GM23248 (cell line): ENCODE measurements at regions not wholly inside any gene's neighbourhood (a gene's known extent, or its start where the extent isn't known, plus 50 kb on each side); places are given as distances from the start of the nearest gene placed in this dataset.
A peak's percentile ranks its signal among the peaks of the same experiment; 100 is the strongest.

ENCODE experiments used
- DNase-seq: peaks from one replicate; pipeline ENCODE4 v3.0.0-alpha.2; 2015
- H2AFZ ChIP-seq: fragments of 200-600 bp; sonication (generic); 2 replicates; pipeline ENCODE4 v1.6.1; 2016; ENCODE audit warnings: antibody characterized with exemption
- H3F3A ChIP-seq: fragments of 200-600 bp; sonication (generic); 2 replicates; pipeline ENCODE4 v1.6.1; 2016; ENCODE audit warnings: mild to moderate bottlenecking, antibody characterized with exemption, mixed run types; ENCODE audit not compliant: insufficient read depth
- H3K27ac ChIP-seq: fragments of 200-600 bp; sonication (generic); 2 replicates; pipeline ENCODE4 v1.5.1; 2016; ENCODE audit warnings: mild to moderate bottlenecking
- H3K27me3 ChIP-seq: fragments of 200-600 bp; sonication (generic); replicated peaks from 2 replicates; pipeline ENCODE4 v1.6.1; 2016; ENCODE audit warnings: mild to moderate bottlenecking; ENCODE audit not compliant: insufficient read depth
- H3K36me3 ChIP-seq: fragments of 200-600 bp; sonication (generic); 2 replicates; pipeline ENCODE4 v1.6.1; 2016; ENCODE audit warnings: low read depth, mild to moderate bottlenecking
- H3K4me1 ChIP-seq: fragments of 200-600 bp; sonication (generic); 2 replicates; pipeline ENCODE4 v1.6.1; 2016; ENCODE audit warnings: mild to moderate bottlenecking; ENCODE audit not compliant: insufficient read depth
- H3K4me2 ChIP-seq: fragments of 200-600 bp; sonication (generic); one replicate; pipeline ENCODE4 v1.6.1; 2016; ENCODE audit warnings: mild to moderate bottlenecking; ENCODE audit not compliant: unreplicated experiment
- H3K4me3 ChIP-seq: fragments of 200-600 bp; sonication (generic); 2 replicates; pipeline ENCODE4 v1.5.1; 2016; ENCODE audit warnings: mild to moderate bottlenecking
- H3K79me2 ChIP-seq: fragments of 200-600 bp; sonication (generic); 2 replicates; pipeline ENCODE4 v1.6.1; 2016; ENCODE audit warnings: mild to moderate bottlenecking; ENCODE audit not compliant: insufficient read depth
- H3K9ac ChIP-seq: fragments of 200-600 bp; sonication (generic); 2 replicates; pipeline ENCODE4 v1.6.1; 2016; ENCODE audit warnings: mild to moderate bottlenecking
- H3K9me2 ChIP-seq: fragments of 200-600 bp; sonication (generic); 2 replicates; pipeline ENCODE4 v1.6.1; 2016; ENCODE audit warnings: mixed run types, mild to moderate bottlenecking, moderate library complexity; ENCODE audit not compliant: insufficient read depth
- H3K9me3 ChIP-seq: fragments of 200-600 bp; sonication (generic); one replicate; pipeline ENCODE4 v1.6.1; 2017; ENCODE audit warnings: low read depth
- H4K20me1 ChIP-seq: fragments of 200-600 bp; sonication (generic); 2 replicates; pipeline ENCODE4 v1.6.0; 2016; ENCODE audit not compliant: insufficient read depth
- EZH2 ChIP-seq: fragments of 200-600 bp; sonication (generic); IDR thresholded peaks from 2 replicates; pipeline ENCODE4 v1.6.1; 2018; ENCODE audit warnings: antibody characterized with exemption, mild to moderate bottlenecking; ENCODE audit not compliant: insufficient read depth, poor library complexity, severe bottlenecking
- EZH2phosphoT487 ChIP-seq: fragments of 200-600 bp; sonication (generic); IDR thresholded peaks from 2 replicates; pipeline ENCODE4 v1.6.1; 2018; ENCODE audit warnings: antibody characterized with exemption, moderate library complexity, mild to moderate bottlenecking, low read depth; ENCODE audit not compliant: insufficient read depth
- WGBS, 2 experiments: methylation state at CpG; one replicate each; pipeline ENCODE4 v1.1.6; 2015 to 2017; ENCODE audit warnings: low lambda C conversion rate in 2 of 2, low coverage in 1 of 2; ENCODE audit errors: missing lambda C conversion rate in 2 of 2; 5-methylcytosine and 5-hydroxymethylcytosine counted together
- in situ Hi-C: fragments of 300-500 bp; cut with MboI; formaldehyde crosslinking; loops from 2 replicates; pipeline ENCODE4 v1.15.0; 2020

DNA sequence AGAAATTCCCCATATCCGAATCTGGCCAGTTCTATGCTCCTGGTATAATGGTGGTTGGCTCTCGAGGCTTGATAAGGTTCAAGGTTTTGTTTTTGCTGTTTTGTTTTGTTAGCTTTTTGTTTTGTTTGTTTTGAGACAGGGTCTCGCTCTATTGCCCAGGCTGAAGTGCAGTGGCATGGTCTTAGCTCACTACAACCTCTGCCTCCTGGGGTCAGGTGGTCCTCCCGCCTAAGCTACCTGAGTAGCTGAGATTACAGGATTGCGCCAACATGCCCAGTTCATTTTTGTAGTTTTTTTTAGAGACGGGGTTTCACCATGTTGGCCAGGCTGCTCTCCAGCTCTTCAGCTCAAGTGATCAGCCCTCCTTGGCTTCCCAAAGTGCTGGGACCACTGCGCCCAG, 109.1 kb upstream of the ERRFI1 start:
- H2AFZ ChIP-seq, result no peak overlapping the region
- H4K20me1 ChIP-seq, result no peaks in the 10 kb centered on the region
- peaks cover 55% of the 10 kb centered on the region for H3F3A ChIP-seq
- H3K36me3 ChIP-seq, result no peaks in the 10 kb centered on the region
- no peaks in the 10 kb centered on the region for H3K9me2 ChIP-seq
- no peak overlapping the region for H3K9ac ChIP-seq
- no peak overlapping the region for H3K27ac ChIP-seq
- WGBS, 2 experiments, result 87 to 91% methylated on average over 7 of the region's 7 CpGs
- peaks cover 47% of the 10 kb centered on the region for H3K4me1 ChIP-seq
- H3K79me2 ChIP-seq, result no peaks in the 10 kb centered on the region
- H3K9me3 ChIP-seq, result no peaks in the 10 kb centered on the region
- H3K27me3 ChIP-seq, result no peaks in the 10 kb centered on the region
- H3K4me2 ChIP-seq, result peak overlapping the region; percentile 73
- in situ Hi-C loops, result no loop called here
- TF ChIP-seq EZH2phosphoT487 (no peak), EZH2 (no peak)
- H3K4me3 ChIP-seq, result no peak overlapping the region
- DNase-seq, result no peak

DNA sequence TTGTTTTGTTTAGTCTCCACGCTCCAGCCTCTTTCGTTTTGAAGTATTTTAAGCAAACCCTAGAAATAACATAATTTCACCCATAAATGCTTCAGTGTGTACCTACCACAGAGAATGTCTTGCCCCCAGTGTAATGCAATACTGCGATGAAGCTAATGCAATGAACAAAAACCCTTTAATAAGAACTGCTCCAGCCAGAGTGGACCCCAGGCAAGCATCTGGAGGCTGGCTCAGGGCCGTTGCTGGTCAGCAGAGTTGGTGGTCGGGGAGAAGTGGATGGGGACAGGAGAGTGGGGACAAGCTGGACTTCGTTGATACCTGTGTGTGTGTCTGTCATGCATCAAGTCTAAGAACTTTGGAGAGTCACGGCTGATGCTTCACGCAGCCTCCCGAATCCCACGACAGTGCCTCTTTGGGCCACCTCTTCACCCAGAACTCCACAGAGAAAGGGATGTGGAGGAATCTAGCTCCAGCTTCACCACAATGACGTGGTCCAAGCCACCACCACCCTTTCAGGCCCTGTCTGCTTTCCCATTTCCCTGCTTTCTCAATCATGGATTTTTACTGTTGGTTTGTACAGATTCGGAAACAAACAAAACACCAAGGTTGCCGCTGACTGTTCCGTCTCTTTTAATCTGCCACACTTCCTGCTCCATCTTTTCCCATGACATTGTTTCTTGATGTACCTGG, 108.6 kb upstream of the ERRFI1 start:
- H3K9me3 ChIP-seq, result no peaks in the 10 kb centered on the region
- no peaks in the 10 kb centered on the region for H3K9me2 ChIP-seq
- peak overlapping the region; percentile 83 for H3K27ac ChIP-seq
- TF ChIP-seq EZH2phosphoT487, result no peak
- no peak for TF ChIP-seq EZH2
- no peaks in the 10 kb centered on the region for H3K27me3 ChIP-seq
- H3K36me3 ChIP-seq, result no peaks in the 10 kb centered on the region
- H3F3A ChIP-seq, result peaks cover 55% of the 10 kb centered on the region
- H3K9ac ChIP-seq, result no peak overlapping the region; the same call in 1 of the 2 replicates
- H3K4me1 ChIP-seq, result peaks cover 47% of the 10 kb centered on the region
- WGBS, 2 experiments, result 61 to 62% methylated on average over 14 of the region's 14 CpGs
- peak overlapping the region; percentile 73 for H3K4me2 ChIP-seq
- no peaks in the 10 kb centered on the region for H4K20me1 ChIP-seq
- in situ Hi-C loops, result no loop called here
- DNase-seq, result peak; percentile 43
- H3K79me2 ChIP-seq, result no peaks in the 10 kb centered on the region
- no peak overlapping the region for H2AFZ ChIP-seq
- peak overlapping the region; percentile 55 for H3K4me3 ChIP-seq

DNA sequence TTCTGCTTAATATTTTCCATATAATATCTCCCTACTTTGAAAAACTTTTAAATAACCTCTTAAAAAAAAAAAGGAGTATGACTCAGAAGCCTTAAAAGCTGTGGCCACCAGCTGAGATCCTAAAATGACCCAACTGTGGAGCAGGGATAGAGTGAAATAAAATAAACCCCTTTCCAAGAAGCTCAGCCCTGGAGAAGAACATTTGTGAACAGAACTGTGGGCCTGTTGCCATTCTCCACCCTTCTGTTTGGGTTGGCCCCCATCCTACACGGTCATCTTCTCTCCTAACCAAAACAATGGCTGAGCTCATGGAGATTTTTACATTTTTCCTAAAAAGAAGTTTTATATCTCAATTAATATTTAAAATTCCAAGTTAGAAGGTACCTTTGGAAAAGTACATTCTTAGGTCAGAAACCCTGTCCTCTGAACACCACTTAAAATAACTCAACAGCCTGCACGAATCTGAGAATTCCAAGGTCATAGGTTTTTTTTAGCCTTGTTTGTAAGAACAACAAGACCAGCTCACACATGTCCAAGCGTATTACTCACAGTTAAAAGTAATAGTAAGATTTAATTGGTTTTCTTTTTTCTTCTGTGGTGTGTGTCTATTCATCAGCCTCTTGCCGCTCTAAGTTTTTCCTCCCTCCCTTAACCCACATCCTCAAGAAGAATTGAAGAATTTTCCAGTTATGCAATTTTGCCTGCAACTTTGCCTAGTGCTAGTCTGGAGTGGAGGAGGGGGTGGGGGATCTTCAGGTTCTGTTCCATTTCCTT, 107.7 kb upstream of the ERRFI1 start:
- no peaks in the 10 kb centered on the region for H3K9me2 ChIP-seq
- H3K4me2 ChIP-seq, result peak overlapping the region; percentile 73
- no peaks in the 10 kb centered on the region for H3K79me2 ChIP-seq
- in situ Hi-C loops, result no loop called here
- peaks cover 47% of the 10 kb centered on the region for H3K4me1 ChIP-seq
- H3K9ac ChIP-seq, result peak overlapping the region; percentile 39
- no peaks in the 10 kb centered on the region for H4K20me1 ChIP-seq
- peaks cover 54% of the 10 kb centered on the region for H3F3A ChIP-seq
- no peak overlapping the region for H2AFZ ChIP-seq
- no peaks in the 10 kb centered on the region for H3K27me3 ChIP-seq
- WGBS, 2 experiments, result 0% methylated on average over 4 of the region's 4 CpGs
- H3K4me3 ChIP-seq, result peak overlapping the region; percentile 55
- TF ChIP-seq EZH2phosphoT487 (no peak), EZH2 (no peak)
- H3K36me3 ChIP-seq, result no peaks in the 10 kb centered on the region
- peak overlapping the region; percentile 83 for H3K27ac ChIP-seq
- no peaks in the 10 kb centered on the region for H3K9me3 ChIP-seq
- peak; percentile 89 for DNase-seq

DNA sequence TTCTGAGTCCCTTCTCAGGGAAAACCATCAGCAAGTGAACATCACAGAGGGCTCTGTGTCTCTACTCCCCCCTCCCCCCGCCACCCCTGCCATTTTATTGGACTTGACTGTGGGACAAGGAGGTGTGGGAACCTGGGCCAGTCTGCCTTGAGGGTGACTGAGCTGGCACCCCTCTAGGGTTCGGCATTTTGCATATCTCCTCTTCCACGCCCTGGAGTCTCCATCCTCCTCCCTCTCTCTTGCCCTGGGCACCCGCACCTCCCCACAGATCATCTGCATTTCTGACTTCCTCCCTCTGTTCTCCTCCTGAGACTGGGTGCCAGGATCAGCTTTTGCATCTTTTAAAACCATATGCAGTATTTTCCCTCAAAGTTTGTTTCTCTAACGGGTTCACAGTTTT, 107.1 kb upstream of the ERRFI1 start:
- WGBS, 2 experiments, result 23 to 24% methylated on average over 5 of the region's 5 CpGs
- DNase-seq, result peak; percentile 50
- TF ChIP-seq EZH2phosphoT487 (no peak), EZH2 (no peak)
- Histone ChIP-seq H4K20me1 (no peaks in the 10 kb centered on the region), H3K27ac (peak overlapping the region; percentile 83), H3K36me3 (no peaks in the 10 kb centered on the region), H3K4me3 (peak overlapping the region; percentile 55), H3K9ac (peak overlapping the region; percentile 39; the same call in 1 of the 2 replicates), H3K4me2 (peak overlapping the region; percentile 73), H3K79me2 (no peaks in the 10 kb centered on the region), H2AFZ (no peak overlapping the region), H3F3A (peaks cover 48% of the 10 kb centered on the region), H3K9me2 (no peaks in the 10 kb centered on the region), H3K27me3 (no peaks in the 10 kb centered on the region), H3K4me1 (peaks cover 41% of the 10 kb centered on the region), H3K9me3 (no peaks in the 10 kb centered on the region)
- in situ Hi-C loops, result no loop called here
